Adipocyte (in vitro differentiated cells): ENCODE measurements at regions not wholly inside any gene's neighbourhood (a gene's known extent, or its start where the extent isn't known, plus 50 kb on each side); places are given as distances from the start of the nearest gene placed in this dataset.
"Not testable (repeated sequence)": the region's sequence is repeated elsewhere in the genome, so short reads cannot be mapped to it uniquely, and the experiment has no call there.

ENCODE experiments used
- DNase-seq: peaks from one replicate; pipeline ENCODE4 v3.0.0-alpha.2; 2015; ENCODE audit warnings: low read depth
- H3K27me3 ChIP-seq: replicated peaks from 2 replicates; pipeline ENCODE4 v1.7.0; 2013; ENCODE audit warnings: mild to moderate bottlenecking, low read length, moderate library complexity; ENCODE audit not compliant: control insufficient read depth, insufficient read depth
- H3K36me3 ChIP-seq: 2 replicates; pipeline ENCODE4 v1.7.0; 2013; ENCODE audit warnings: low read length, mild to moderate bottlenecking, moderate library complexity; ENCODE audit not compliant: control insufficient read depth, insufficient read depth, severe bottlenecking
- H3K4me1 ChIP-seq: 2 replicates; pipeline ENCODE4 v1.7.0; 2013; ENCODE audit warnings: mild to moderate bottlenecking, low read length, moderate library complexity; ENCODE audit not compliant: control insufficient read depth, insufficient read depth
- H3K4me3 ChIP-seq: 2 replicates; pipeline ENCODE4 v1.7.0; 2013; ENCODE audit warnings: mild to moderate bottlenecking, low read length, moderate library complexity
- H3K9ac ChIP-seq: 2 replicates; pipeline ENCODE4 v1.7.0; 2013; ENCODE audit warnings: mild to moderate bottlenecking, low read length, moderate library complexity
- H3K9me3 ChIP-seq: 2 replicates; pipeline ENCODE4 v1.7.0; 2013; ENCODE audit warnings: mild to moderate bottlenecking, low read length, moderate library complexity; ENCODE audit not compliant: control insufficient read depth

GRCh38 chr16:54879681-54880080 is 51.0 kb upstream of the IRX5 start:
- H3K9ac ChIP-seq, result no peak overlapping the region
- H3K27me3 ChIP-seq, result no peaks in the 10 kb centered on the region
- H3K36me3 ChIP-seq, result no peaks in the 10 kb centered on the region
- no peak overlapping the region for H3K4me3 ChIP-seq
- H3K9me3 ChIP-seq, result peaks cover 24% of the 10 kb centered on the region
- H3K4me1 ChIP-seq, result no peaks in the 10 kb centered on the region
- DNase-seq, result no peak

GRCh38 chr16:54878301-54878700 is 52.4 kb upstream of the IRX5 start:
- no peak overlapping the region for H3K9ac ChIP-seq
- H3K4me1 ChIP-seq, result no peaks in the 10 kb centered on the region
- no peaks in the 10 kb centered on the region for H3K27me3 ChIP-seq
- peaks cover 13% of the 10 kb centered on the region for H3K9me3 ChIP-seq
- DNase-seq, result no peak
- H3K36me3 ChIP-seq, result no peaks in the 10 kb centered on the region
- no peak overlapping the region for H3K4me3 ChIP-seq

GRCh38 chr16:54875443-54875842 is 55.2 kb upstream of the IRX5 start:
- Histone ChIP-seq H3K4me3 (no peak overlapping the region), H3K4me1 (no peaks in the 10 kb centered on the region), H3K36me3 (no peaks in the 10 kb centered on the region), H3K9ac (no peak overlapping the region), H3K27me3 (no peaks in the 10 kb centered on the region), H3K9me3 (peaks cover 5% of the 10 kb centered on the region)
- DNase-seq, result no peak

- not testable (repeated sequence) for DNase-seq, H3K9me3 ChIP-seq, H3K4me1 ChIP-seq, H3K36me3 ChIP-seq, H3K27me3 ChIP-seq, H3K9ac ChIP-seq, H3K4me3 ChIP-seq
These were observed 56.8 kb upstream of the IRX5 start for GRCh38 chr16:54873716-54874373.

DNA sequence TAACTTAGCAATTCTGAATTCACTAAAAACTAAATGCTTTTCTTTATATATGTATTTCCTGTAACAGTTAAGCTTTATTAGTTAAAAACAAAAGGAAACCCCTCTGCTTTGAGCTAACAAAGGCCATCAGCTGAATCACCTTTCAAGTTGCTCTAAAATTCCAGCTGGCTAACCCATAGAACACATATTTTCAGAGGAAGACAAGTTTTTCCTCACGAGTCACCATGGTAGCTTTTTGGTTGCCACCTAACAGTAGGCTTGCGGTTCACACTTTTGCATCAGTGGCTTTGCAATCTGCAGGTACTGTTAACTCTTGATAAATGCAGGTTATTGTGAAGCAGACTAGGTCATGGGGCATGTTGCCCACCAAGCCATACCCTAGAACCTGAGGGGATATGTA is 57.6 kb upstream of the IRX5 start:
- H3K4me3 ChIP-seq, result no peak overlapping the region
- no peaks in the 10 kb centered on the region for H3K36me3 ChIP-seq
- no peaks in the 10 kb centered on the region for H3K4me1 ChIP-seq
- H3K27me3 ChIP-seq, result no peaks in the 10 kb centered on the region
- DNase-seq, result peak; percentile 10
- H3K9me3 ChIP-seq, result no peaks in the 10 kb centered on the region
- H3K9ac ChIP-seq, result no peak overlapping the region

- no peak for DNase-seq
- no peaks in the 10 kb centered on the region for H3K36me3 ChIP-seq
- H3K9ac ChIP-seq, result no peak overlapping the region
- no peaks in the 10 kb centered on the region for H3K27me3 ChIP-seq
- H3K4me1 ChIP-seq, result no peaks in the 10 kb centered on the region
- H3K9me3 ChIP-seq, result no peaks in the 10 kb centered on the region
- no peak overlapping the region for H3K4me3 ChIP-seq
These were observed 60.5 kb upstream of the IRX5 start for GRCh38 chr16:54870151-54870550.

DNA sequence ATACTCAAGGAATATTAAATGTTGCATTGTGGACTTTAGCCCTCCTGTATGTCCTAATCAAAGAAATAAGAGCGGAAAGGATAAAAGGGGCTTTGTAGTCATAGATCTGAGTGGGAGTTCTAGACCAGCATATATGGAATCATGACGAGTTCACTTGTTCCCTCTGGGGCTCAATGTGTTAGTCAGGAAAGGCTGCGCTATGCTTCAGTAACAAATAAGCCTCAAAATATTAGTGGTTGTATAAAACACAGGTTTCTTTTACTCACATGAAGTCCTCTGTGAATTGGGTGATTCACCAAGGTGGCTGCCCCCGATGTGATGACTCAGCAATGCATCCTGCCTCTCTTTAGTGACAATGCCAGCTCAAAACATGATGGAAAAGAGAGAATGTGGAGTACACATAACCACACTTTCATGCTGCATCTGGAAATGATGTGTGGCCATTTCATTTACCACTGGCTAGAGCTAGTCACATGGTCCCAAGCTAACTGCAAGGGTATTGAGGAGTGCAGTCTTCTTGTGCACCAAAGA is 63.3 kb upstream of the IRX5 start:
- Histone ChIP-seq H3K27me3 (no peaks in the 10 kb centered on the region), H3K9ac (no peak overlapping the region), H3K4me1 (no peaks in the 10 kb centered on the region), H3K36me3 (no peaks in the 10 kb centered on the region), H3K4me3 (no peak overlapping the region), H3K9me3 (no peaks in the 10 kb centered on the region)
- DNase-seq, result no peak

DNA sequence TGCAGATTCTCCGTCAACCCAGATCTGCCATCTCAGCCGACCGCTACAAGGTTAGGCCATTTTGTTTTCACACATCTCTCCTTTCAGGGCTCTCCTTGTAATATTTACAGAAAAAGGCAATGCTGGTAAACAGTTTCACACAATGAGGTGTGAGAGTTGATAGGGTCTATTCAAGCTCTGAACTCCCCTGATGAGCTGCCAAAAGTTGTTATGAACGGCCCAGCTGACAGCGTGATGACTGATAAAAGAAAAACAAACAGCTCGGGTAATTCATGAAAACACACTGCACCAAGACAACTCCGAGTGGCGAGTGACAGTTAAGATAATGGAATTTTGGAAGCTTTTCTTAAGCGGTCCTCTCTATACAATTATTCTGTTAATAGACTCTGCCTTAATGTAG is 68.1 kb upstream of the IRX5 start:
- DNase-seq, result no peak
- no peaks in the 10 kb centered on the region for H3K36me3 ChIP-seq
- no peak overlapping the region for H3K4me3 ChIP-seq
- no peak overlapping the region for H3K9ac ChIP-seq
- H3K9me3 ChIP-seq, result peaks cover under 1% of the 10 kb centered on the region
- no peaks in the 10 kb centered on the region for H3K27me3 ChIP-seq
- H3K4me1 ChIP-seq, result no peaks in the 10 kb centered on the region

DNA sequence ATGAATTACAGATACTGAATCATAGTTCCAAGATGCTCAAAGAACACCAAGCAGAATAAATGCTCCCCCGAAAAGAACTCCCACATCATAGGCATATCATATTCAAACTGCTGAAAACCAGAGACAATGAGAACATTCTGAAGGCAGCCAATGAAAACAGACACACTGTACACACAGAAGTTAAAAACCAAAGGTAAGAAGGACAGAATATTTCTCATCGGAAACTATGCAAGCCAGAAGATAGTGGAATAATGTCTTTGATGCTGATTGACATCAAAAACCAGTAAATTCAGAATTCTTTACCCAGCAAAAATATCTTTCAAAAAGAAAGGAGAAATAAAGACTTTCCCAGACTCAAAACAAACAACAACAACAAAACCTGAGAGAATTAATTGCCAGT is 73.8 kb upstream of the IRX5 start:
- H3K9ac ChIP-seq, result no peak overlapping the region
- no peaks in the 10 kb centered on the region for H3K27me3 ChIP-seq
- no peaks in the 10 kb centered on the region for H3K4me1 ChIP-seq
- no peaks in the 10 kb centered on the region for H3K36me3 ChIP-seq
- no peak for DNase-seq
- H3K9me3 ChIP-seq, result peaks cover 18% of the 10 kb centered on the region
- no peak overlapping the region for H3K4me3 ChIP-seq

GRCh38 chr16:54847609-54848008 is 83.1 kb upstream of the IRX5 start:
- Histone ChIP-seq H3K9ac (no peak overlapping the region), H3K27me3 (no peaks in the 10 kb centered on the region), H3K9me3 (peaks cover 11% of the 10 kb centered on the region), H3K4me1 (no peaks in the 10 kb centered on the region), H3K36me3 (no peaks in the 10 kb centered on the region), H3K4me3 (no peak overlapping the region)
- DNase-seq, result no peak

- DNase-seq, result no peak
- Histone ChIP-seq H3K27me3 (no peaks in the 10 kb centered on the region), H3K4me1 (no peaks in the 10 kb centered on the region), H3K36me3 (no peaks in the 10 kb centered on the region), H3K9ac (no peak overlapping the region), H3K4me3 (no peak overlapping the region), H3K9me3 (peaks cover 14% of the 10 kb centered on the region)
These were observed 83.5 kb upstream of the IRX5 start for GRCh38 chr16:54847207-54847606.

DNA sequence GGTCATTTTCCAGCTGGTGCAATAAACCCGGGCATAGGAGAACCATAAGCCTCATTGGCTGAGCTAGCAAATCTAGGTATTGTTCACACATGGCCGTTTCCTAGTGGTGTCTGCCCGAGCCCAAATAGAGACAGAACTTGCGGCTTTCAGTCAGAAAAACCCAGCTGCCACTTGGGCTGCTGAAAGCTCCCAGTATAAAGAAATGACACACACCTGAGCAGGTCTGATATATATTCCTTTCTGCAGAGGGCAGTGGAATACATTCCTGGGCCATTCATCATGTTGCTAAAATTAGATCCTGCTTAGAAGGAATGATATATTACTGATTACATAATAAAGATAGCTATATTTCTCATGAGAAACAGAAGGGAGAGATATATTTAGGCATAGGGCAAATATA is 83.9 kb upstream of the IRX5 start:
- no peak for DNase-seq
- H3K4me1 ChIP-seq, result no peaks in the 10 kb centered on the region
- H3K4me3 ChIP-seq, result no peak overlapping the region
- H3K9me3 ChIP-seq, result peaks cover 18% of the 10 kb centered on the region
- H3K9ac ChIP-seq, result no peak overlapping the region
- no peaks in the 10 kb centered on the region for H3K36me3 ChIP-seq
- H3K27me3 ChIP-seq, result no peaks in the 10 kb centered on the region
